Caco-2 (cell line): ENCODE measurements at regions not wholly inside any gene's neighbourhood (a gene's known extent, or its start where the extent isn't known, plus 50 kb on each side); places are given as distances from the start of the nearest gene placed in this dataset.
"Not testable (repeated sequence)": the region's sequence is repeated elsewhere in the genome, so short reads cannot be mapped to it uniquely, and the experiment has no call there.

Source experiments
- BruUV-seq: library from RNA; stranded (reverse); fragments of 400-500 nt; replicated peaks from 2 replicates; lab custom pipeline; 2021; lab: Mats Ljungman, UMichigan
- CTCF ChIA-PET: fragments of 300-600 bp; sonication (Branson Sonifier 250); formaldehyde crosslinking; loops from one replicate; lab custom pipeline; 2022; ENCODE audit warnings: antibody characterized with exemption; lab: Charles Lee
- POLR2A ChIA-PET: fragments of 300-600 bp; sonication (Branson Sonifier 250); formaldehyde crosslinking; loops from one replicate; lab custom pipeline; 2022; ENCODE audit warnings: antibody characterized with exemption; lab: Charles Lee
- DNase-seq, 2 experiments: peaks; one replicate each; pipeline versions ENCODE4 v3.0.0 to v3.0.0-alpha.2; 2020 to 2022
- H3K27me3 ChIP-seq: replicated peaks from 2 replicates; pipeline ENCODE4 v1.6.0; 2011; ENCODE audit warnings: low read length; ENCODE audit not compliant: control insufficient read depth, insufficient read depth
- H3K36me3 ChIP-seq: 2 replicates; pipeline ENCODE4 v1.5.1; 2011; ENCODE audit warnings: low read length; ENCODE audit not compliant: control insufficient read depth, insufficient read depth
- H3K4me1 ChIP-seq: fragments of 250-450 bp; sonication (Bioruptor Pico); 2 replicates; pipeline ENCODE4 v1.5.1; 2020; ENCODE audit warnings: mild to moderate bottlenecking
- H3K4me3 ChIP-seq: 2 replicates; pipeline ENCODE4 v1.5.1; 2011; ENCODE audit warnings: low read depth, mild to moderate bottlenecking, control low read depth, low read length
- H3K9me3 ChIP-seq: fragments of 250-450 bp; sonication (Bioruptor Pico); 2 replicates; pipeline ENCODE4 v1.5.1; 2020; ENCODE audit warnings: mild to moderate bottlenecking, moderate library complexity
- H3K27ac Mint-ChIP-seq: one replicate; pipeline ENCODE4 v1.8.0; 2022; ENCODE audit warnings: mixed read lengths; ENCODE audit not compliant: unreplicated experiment
- H3K27me3 Mint-ChIP-seq: one replicate; pipeline ENCODE4 v1.8.0; 2022; ENCODE audit warnings: mixed read lengths; ENCODE audit not compliant: insufficient read depth, unreplicated experiment
- H3K36me3 Mint-ChIP-seq: one replicate; pipeline ENCODE4 v1.8.0; 2022; ENCODE audit warnings: mild to moderate bottlenecking, mixed read lengths; ENCODE audit not compliant: insufficient read depth, unreplicated experiment
- H3K4me1 Mint-ChIP-seq: one replicate; pipeline ENCODE4 v1.8.0; 2022; ENCODE audit warnings: low read depth, mixed read lengths; ENCODE audit not compliant: unreplicated experiment
- H3K4me3 Mint-ChIP-seq: one replicate; pipeline ENCODE4 v1.8.0; 2022; ENCODE audit warnings: mild to moderate bottlenecking, moderate library complexity, mixed read lengths; ENCODE audit not compliant: unreplicated experiment
- H3K9me3 Mint-ChIP-seq: one replicate; pipeline ENCODE4 v1.8.0; 2022; ENCODE audit warnings: mixed read lengths; ENCODE audit not compliant: unreplicated experiment
- CTCF ChIP-seq, 2 experiments: fragments of 200-600 bp in 1 of 2; IDR thresholded peaks; 1 replicate in 1 of 2; 2 replicates in 1 of 2; pipeline versions ENCODE4 v1.5.1 to v1.8.0; 2011 to 2022; ENCODE audit warnings: antibody characterized with exemption in 1 of 2, control low read depth in 1 of 2, inconsistent platforms in 1 of 2, low read depth in 1 of 2, low read length in 1 of 2, mild to moderate bottlenecking in 1 of 2, moderate library complexity in 1 of 2; ENCODE audit not compliant: insufficient read depth in 1 of 2, severe bottlenecking in 1 of 2, unreplicated experiment in 1 of 2
- intact Hi-C: fragments of 100-400 bp; cut with micrococcal nuclease; formaldehyde crosslinking; loops from one replicate; pipeline ENCODE4 v1.10.0; 2022; ENCODE audit not compliant: unreplicated experiment

- no peaks in the 10 kb centered on the region for H3K4me1 ChIP-seq
- H3K9me3 Mint-ChIP-seq: no peaks in the 10 kb centered on the region
- peaks cover 4% of the 10 kb centered on the region for H3K27me3 Mint-ChIP-seq
- DNase-seq: no peak
- no peaks in the 10 kb centered on the region for H3K27me3 ChIP-seq
- no peaks in the 10 kb centered on the region for H3K36me3 ChIP-seq
- H3K4me3 Mint-ChIP-seq: no peak overlapping the region
- no peaks in the 10 kb centered on the region for H3K4me1 Mint-ChIP-seq
- 0 out of 2 replicates have a peak, but pooled peaks cover 6% of the 10 kb centered on the region for H3K9me3 ChIP-seq
- H3K36me3 Mint-ChIP-seq: no peaks in the 10 kb centered on the region
- intact Hi-C loops: no loop called here
- no peak overlapping the region for H3K4me3 ChIP-seq
- BruUV-seq: no TSS peak
- no peak for TF ChIP-seq CTCF (IDR thresholded peaks at IDR 0.05; ENCODE audit: insufficient read depth in 1 of 2, low read depth in 1 of 2, low read length in 1 of 2, severe bottlenecking in 1 of 2, unreplicated experiment in 1 of 2)
- no peak overlapping the region for H3K27ac Mint-ChIP-seq
- ChIA-PET POLR2A (no interaction called here), CTCF (no interaction called here)
Observed at GRCh38 chr2:207437136-207437523, 92.6 kb upstream of the CREB1 start.

DNA sequence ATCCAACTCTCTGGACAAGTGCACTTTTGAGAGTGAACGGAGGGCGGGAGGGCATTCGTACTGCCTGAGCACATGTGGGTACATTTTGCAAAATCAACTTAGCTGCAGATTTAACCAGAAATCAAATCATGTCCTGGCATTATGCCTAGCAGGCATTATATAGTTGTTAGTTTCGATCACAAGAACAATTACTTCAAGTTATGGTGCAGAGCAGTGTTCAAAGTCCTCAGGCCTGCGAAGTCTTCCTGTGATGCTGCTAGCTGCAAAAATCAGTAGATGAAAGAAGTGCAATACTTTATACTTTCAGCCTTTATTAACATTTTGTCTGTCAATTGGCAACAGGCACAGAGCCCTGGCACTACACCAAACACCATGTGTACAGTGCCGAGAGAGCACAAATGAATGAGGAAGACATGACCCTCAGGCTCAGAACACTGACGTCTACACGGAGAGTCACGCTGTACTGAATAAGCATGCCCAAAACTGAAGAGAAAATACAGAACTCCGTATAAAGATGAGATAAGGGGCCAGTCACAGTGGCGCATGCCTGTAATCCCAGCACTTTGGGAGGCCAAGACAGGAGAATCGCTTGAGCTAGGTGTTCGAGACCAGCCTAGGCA is 92.1 kb upstream of the CREB1 start:
- no peak overlapping the region for H3K27ac Mint-ChIP-seq

DNA sequence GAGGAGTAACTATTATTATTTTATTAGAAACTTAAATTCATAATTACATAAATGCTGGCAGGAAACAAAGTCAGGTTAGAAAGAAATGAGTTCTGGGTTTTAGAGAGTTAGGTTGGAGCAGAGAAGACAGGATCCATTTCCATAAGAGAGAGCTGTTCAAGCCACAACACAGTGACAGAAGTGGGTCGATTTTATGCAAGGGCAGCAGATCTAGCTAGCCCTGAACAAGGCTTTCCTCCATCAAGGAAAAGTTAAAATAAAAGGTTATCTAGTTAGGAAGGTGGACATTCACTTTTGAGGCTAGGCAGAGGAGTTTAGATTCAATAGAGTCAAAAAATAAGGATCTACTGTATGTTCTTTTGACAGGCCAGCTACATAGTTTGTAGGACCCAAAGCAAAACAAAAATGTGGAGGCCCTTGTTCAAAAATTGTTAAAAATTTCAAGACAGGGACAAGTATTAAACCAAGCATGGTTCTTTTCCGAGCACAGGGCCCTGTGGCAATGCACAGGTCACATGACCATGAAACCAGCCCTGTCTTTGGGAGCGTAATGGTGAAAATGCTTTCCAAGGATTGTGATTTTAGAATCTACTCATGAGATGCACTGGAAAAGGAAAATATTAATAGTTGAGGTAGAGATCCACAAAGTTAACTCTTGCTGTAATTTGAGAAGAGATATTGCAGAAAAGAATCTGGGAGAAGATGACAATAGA is 91.2 kb upstream of the CREB1 start:
- no peak overlapping the region for H3K4me3 ChIP-seq
- H3K36me3 ChIP-seq: no peaks in the 10 kb centered on the region
- POLR2A ChIA-PET: no interaction called here
- H3K4me1 Mint-ChIP-seq: no peaks in the 10 kb centered on the region
- CTCF ChIA-PET: no interaction called here
- no peak for TF ChIP-seq CTCF (IDR thresholded peaks at IDR 0.05; ENCODE audit: insufficient read depth in 1 of 2, low read depth in 1 of 2, low read length in 1 of 2, severe bottlenecking in 1 of 2, unreplicated experiment in 1 of 2)
- intact Hi-C loops: no loop called here
- no peaks in the 10 kb centered on the region for H3K27me3 ChIP-seq
- DNase-seq: no peak
- no TSS peak for BruUV-seq
- H3K9me3 ChIP-seq: 0 out of 2 replicates have a peak, but pooled peaks cover 6% of the 10 kb centered on the region
- H3K36me3 Mint-ChIP-seq: no peaks in the 10 kb centered on the region
- H3K4me1 ChIP-seq: no peaks in the 10 kb centered on the region
- no peak overlapping the region for H3K27ac Mint-ChIP-seq
- no peaks in the 10 kb centered on the region for H3K9me3 Mint-ChIP-seq
- no peak overlapping the region for H3K4me3 Mint-ChIP-seq
- H3K27me3 Mint-ChIP-seq: peaks cover 2% of the 10 kb centered on the region

More for the DNA sequence above, 92.1 kb upstream of the CREB1 start:
- Histone ChIP-seq H3K4me1 (no peaks in the 10 kb centered on the region), H3K9me3 (0 out of 2 replicates have a peak, but pooled peaks cover 6% of the 10 kb centered on the region), H3K4me3 (no peak overlapping the region), H3K36me3 (no peaks in the 10 kb centered on the region), H3K27me3 (no peaks in the 10 kb centered on the region)
- TF ChIP-seq CTCF (IDR thresholded peaks at IDR 0.05; ENCODE audit: insufficient read depth in 1 of 2, low read depth in 1 of 2, low read length in 1 of 2, severe bottlenecking in 1 of 2, unreplicated experiment in 1 of 2): no peak
- no TSS peak for BruUV-seq
- no peaks in the 10 kb centered on the region for H3K36me3 Mint-ChIP-seq
- no peak for DNase-seq
- ChIA-PET POLR2A (no interaction called here), CTCF (no interaction called here)
- no peak overlapping the region for H3K4me3 Mint-ChIP-seq
- H3K27me3 Mint-ChIP-seq: peaks cover 3% of the 10 kb centered on the region
- no peaks in the 10 kb centered on the region for H3K4me1 Mint-ChIP-seq
- intact Hi-C loops: no loop called here
- H3K9me3 Mint-ChIP-seq: no peaks in the 10 kb centered on the region

- H3K9me3 Mint-ChIP-seq, H3K27ac Mint-ChIP-seq, H3K4me1 ChIP-seq, H3K4me3 ChIP-seq, H3K36me3 ChIP-seq, BruUV-seq, H3K4me1 Mint-ChIP-seq, H3K36me3 Mint-ChIP-seq, H3K27me3 Mint-ChIP-seq, POLR2A ChIA-PET, intact Hi-C loops, H3K4me3 Mint-ChIP-seq, H3K9me3 ChIP-seq, H3K27me3 ChIP-seq, DNase-seq, CTCF ChIA-PET: not testable (repeated sequence)
Observed at GRCh38 chr2:207439881-207440280, 89.9 kb upstream of the CREB1 start.
